Stimulated activated CD4-positive, alpha-beta T cell treated with anti-CD3 and anti-CD28 coated beads, TNF-alpha, amount 100 ng/mL, for 4 hours (primary cell): ENCODE measurements at regions not wholly inside any gene's neighbourhood (a gene's known extent, or its start where the extent isn't known, plus 50 kb on each side); places are given as distances from the start of the nearest gene placed in this dataset.

ENCODE experiments used
- DNase-seq, 3 experiments: peaks; one replicate each; pipeline ENCODE4 v3.0.0-alpha.2; 2020; ENCODE audit warnings: low read depth in 3 of 3

DNA sequence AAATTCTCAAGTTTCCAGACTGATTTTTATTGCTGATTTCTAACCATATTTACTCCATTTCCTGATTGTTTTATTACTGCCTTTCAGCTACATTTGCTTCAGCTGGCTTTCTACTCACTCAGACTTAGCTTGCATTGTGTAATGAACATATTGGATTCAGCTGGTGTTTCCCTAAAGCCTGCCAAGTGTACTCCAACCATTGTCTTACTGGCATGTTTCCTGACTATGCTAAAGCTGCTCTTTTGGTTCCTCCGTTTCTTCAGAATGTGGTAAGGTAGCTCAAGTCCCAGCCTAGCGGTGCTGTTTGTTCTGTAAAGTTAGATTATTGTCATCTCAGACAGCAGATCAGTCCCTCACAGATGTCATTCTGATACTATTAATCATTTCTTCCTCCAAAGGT is 53.1 kb upstream of the GLRA2 start:
- DNase-seq: no peak

DNA sequence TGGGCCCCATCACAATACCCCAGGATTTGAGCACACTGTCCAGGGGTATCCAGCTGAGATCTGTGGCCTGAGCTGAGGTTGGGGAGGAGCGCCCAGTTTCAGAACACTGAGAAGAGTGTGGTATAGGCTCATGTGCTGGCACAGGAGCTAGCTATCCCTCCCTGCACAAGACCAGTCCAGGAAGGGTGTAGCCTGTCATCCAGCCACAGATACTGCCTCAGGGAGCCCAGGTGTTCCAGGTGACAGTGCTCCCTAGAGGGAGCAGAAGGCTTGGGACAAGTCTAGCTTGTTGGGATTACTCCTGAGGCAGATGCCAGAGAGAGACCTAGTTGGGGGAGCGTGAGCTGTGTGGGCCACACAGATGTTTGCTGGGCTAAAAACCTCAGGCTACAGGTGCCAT is 79.6 kb upstream of the GLRA2 start:
- no peak for DNase-seq

- DNase-seq: no peak
Observed at GRCh38 chrX:14448406-14448805, 80.9 kb upstream of the GLRA2 start.

DNA sequence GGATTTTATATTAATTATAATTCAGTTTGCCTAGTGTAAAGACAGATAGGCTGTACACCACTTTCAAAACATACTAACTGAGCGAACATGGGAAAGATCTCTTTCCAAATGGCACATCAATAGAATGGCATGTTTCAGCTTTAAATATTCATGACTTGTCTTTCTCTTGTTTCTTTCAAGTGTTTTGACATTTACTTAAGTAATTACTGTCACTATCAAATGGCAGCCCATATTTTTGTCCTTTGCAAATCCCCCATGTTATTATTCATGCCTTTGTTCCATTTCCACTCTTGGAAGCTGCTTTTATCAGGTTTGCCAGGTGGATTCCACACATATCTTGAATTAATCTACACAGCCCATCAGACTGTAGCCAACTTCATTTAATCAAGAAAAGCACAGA is 89.2 kb upstream of the GLRA2 start:
- DNase-seq: no peak

DNA sequence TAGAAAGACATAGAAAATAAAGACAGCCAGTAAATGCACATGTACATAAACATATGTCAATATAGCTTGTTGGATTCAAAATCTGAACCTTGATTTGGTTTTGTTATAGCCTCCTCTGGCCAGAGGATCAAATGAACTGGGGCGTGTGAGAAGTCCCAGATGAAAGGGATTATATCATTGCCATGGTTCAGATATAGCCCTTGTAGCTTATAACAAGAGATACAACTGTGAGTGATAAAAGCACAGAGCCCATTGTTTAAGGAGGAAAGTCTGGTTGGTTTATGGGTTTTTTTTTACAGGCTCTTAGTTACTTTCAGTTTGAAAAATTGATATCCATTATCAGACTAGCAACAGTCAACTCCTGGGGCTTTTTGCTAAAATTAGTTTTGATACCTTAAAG is 101.7 kb upstream of the GLRA2 start:
- DNase-seq: no peak

- no peak for DNase-seq
Observed at GRCh38 chrX:14420841-14421240, 108.5 kb upstream of the GLRA2 start.

DNA sequence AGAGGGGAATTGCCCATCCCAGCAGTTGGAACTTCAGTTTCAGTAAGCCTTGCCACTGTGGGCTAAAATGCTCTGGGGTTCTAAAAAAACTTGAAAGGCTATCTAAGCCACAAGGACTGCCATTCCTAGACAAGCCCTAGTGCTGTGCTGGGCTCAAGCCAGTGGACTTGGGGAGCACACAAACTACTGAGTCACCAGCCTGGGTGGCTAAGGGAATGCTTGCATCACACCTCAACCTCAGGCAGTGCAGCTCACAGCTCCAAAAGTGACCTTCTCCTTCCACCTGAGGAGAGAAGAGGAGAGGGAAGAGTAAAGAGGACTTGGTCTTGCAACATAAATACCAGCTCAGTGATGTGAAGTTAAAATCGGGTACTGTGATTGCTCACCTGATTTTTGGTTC is 116.7 kb upstream of the GLRA2 start:
- no peak for DNase-seq

DNA sequence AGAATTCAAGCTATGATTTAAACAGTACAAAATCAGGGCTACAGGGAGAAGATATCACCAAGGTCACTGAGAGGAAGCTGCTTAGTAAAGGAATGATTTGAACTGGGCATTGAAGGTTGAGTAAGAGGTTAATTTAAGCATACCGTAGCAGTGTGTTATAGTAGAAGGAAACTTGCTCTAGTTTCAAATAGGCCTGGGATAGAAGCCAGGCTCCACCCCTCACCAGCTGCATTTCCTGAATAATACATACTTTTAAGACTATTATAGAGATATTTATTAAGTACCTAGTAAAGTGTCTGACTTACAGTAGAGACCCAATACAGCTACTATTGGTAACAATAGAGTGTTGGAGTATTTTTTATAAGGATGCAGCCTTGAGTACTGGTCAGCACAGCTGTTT is 118.0 kb upstream of the GLRA2 start:
- DNase-seq: no peak

DNA sequence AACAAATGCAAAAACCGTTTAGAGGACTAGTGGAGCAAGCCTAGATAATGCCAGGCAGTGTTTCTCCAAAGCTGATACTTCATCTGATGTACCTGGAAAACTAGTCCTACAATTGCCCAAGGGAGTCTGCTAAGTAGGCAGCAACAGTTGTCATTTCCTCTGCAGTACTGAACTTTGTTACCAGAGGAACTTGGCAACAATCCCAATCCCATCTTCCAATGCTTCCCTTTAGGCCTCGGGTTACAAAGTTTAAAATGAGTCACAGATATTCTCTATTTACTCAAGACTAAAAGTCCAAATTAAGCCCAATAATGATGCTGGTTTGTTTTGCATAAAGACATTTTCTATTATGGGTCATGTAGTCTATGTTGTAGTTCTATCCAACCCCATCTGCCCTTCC is 120.0 kb upstream of the GLRA2 start:
- no peak for DNase-seq

DNA sequence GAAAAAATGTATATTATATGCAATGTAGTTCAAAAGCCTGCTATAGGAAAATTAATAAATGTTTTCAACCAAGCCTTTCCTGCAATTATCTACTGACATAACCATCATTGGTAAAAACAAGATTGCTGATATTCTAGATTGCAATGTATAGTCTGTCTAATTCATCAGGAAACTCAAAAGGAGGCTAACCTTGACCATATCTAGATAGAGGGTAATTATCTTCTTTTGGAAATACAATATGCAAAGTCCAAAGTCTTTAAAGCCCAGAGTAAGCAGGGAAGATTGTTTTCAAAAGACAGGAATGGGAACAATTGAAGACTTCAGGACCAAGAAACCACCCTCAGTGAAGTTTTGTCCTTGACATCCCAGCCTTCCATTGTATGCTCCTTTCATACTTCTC is 123.1 kb upstream of the GLRA2 start:
- DNase-seq: no peak

DNA sequence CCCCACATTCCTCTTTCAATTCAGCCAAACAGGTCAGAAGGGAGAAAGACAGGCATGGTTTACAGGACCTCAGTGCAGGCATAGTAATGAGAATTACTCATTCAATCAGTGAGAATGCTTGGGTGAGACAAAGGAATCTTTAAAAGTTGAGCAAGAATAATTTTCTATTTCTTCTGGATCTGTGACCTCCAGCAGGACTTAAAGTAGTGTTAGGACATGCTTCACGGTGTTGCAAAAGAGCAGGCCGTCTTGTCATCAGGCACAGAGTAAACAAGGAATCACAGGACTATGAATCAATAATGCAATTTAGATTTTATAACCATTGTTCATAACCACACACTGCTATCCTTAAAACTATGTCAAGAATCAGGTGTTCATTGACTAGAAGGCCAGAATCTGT is 130.6 kb upstream of the GLRA2 start:
- no peak for DNase-seq

- no peak for DNase-seq
Observed at GRCh38 chrX:14389682-14390081, 139.7 kb upstream of the GLRA2 start.

DNA sequence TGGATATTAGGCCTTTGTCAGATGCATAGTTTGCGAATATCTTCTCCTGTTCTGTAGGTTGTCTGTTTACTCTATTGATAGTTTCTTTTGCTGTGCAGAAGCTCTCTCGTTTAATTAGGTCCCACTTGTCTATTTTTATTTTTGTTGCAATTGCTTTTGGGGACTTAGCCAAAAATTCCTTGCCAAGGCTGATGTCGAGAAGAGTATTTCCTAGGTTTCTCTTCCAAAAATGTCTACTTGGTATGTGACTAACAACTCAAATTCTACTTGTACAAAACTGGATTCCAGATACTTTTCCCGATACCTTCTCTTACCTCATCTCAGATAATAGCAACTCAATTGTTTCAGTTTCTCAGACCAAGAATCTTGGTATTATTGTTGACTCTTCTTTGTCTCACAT is 142.4 kb upstream of the GLRA2 start:
- DNase-seq: no peak

GRCh38 chrX:14380044-14380443 is 149.3 kb upstream of the GLRA2 start:
- no peak for DNase-seq

- DNase-seq: no peak
Observed at GRCh38 chrX:14377427-14377826, 151.9 kb upstream of the GLRA2 start.

DNA sequence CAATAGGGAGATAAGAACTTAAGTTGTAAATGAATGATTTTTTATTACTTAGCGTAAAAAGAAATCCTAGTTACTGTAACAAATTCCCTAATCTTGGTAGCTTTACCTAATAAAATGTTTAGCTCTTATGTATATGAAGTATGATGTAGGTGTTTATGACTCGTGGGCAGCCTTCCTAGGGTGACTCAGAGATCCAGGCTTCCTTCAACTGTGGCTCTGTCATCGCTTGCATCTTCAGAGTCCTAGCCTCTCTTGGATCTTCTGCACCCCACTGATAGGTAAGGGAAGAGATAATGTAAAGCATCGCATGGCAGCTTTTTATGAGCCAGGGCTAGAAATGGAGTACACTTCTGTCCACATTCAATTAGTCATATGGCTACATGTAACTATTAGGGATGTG is 165.6 kb upstream of the GLRA2 start:
- DNase-seq: no peak

DNA sequence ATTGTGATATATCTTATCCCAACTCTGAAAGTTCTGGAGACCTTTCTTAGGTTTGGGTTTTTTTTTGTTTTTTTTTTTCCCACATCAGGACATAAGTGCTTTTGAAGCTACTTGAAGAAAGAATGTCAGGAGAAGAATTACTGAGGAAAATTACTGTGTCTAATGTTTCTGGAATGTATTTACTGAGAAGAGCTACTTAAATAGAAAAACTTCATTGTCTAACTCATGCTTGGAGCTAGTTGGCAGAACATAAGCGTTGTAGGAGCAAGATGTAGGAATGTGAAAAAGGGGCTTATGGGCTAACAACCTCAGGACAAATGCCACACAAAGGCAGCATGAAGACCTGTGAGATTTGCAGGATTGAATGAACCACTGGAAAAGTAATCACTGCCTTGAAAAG is 166.6 kb upstream of the GLRA2 start:
- DNase-seq: no peak

DNA sequence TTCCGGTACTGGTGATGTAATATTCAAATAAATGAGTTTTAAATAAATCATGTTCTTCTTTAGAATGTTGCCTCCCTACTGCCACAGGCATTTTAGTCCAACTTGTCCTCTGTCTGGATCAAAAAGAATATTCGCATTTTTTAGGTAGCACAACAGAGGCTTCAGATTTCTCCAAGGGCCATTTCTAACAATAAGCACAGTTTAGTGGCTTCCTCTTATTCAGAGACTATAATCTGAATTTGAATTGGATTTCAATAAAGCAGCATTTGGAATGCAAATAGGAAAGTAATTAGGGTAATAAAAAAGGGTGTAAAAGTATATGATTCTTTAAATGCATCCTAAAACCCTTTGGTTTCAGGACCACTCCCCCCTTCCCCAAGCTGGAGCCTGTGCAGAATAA is 167.9 kb upstream of the GLRA2 start:
- DNase-seq: no peak

DNA sequence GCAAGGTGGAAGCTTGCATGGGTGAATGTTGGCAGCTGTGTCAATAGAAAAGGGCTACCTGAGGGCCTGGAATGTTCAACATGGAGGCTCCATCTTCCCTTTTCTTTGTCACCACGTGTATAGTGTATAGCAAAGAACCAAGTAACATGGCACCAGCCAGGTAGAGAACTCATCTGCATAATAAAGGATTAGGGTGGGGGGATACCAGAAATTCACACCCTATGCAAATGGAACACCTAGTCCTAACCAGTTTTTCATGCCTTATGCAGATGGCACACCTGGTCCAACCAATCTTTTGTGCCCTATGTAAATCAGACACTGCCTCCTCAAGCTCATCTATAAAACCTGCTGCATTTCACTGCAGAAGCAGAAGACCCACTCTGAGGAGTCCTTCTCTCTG is 169.6 kb upstream of the GLRA2 start:
- no peak for DNase-seq

DNA sequence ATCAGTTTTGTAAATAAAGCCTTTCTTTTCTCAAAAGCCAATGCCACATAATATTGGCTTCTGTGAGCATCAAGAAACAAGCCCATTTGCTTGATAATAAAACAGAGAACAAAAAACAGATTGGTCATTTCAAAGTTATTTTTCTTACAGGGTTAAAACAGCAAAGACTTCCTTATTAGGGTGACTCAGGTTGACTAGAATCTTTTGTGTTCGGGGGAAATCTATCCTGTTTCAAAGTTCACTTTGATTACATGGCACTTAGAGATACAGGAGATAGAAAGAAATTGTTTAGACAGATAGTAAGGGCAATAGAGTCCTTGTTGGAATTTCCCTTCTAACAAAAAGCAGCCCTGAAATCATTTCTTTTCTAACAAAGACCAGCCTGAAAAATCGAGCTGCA is 170.0 kb upstream of the GLRA2 start:
- no peak for DNase-seq

DNA sequence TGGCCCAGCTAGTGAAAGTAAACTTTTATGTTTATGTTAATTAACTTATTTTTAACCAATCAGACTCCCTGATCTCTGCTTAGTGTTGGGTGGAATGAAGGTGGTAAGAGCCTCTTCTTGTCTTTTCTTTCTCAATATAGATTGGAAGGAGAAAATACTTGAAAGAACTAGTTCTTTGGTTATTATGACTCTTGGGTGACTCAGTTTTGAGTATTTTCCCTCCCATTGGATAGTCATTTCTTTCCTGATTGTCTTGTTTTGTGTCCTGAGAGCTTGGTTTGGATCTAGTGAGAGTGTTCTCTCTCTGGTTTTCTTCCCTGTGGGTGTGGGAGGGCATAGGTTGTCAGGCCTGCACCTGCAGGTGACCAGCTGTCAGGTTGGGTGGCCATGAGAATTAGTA is 172.0 kb upstream of the GLRA2 start:
- DNase-seq: no peak

DNA sequence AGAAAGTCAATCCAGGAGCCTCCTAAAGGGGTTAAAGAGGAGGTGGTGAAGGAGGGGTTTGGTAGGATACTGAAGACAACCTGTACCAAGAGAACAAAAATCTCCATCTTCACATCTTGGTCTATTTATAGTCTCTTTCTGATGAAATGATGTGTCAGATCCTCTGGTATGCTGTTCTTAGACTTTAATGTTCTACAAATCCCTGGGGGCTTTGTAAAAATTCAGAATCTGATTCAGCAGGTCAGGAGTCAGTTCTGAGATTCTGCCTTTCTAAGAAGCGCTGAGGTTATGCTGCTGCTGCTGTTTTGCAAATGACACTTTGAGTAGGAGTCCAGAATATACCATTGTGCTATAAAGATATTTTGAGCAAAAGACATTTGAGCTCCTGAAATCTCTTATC is 172.9 kb upstream of the GLRA2 start:
- DNase-seq: no peak

DNA sequence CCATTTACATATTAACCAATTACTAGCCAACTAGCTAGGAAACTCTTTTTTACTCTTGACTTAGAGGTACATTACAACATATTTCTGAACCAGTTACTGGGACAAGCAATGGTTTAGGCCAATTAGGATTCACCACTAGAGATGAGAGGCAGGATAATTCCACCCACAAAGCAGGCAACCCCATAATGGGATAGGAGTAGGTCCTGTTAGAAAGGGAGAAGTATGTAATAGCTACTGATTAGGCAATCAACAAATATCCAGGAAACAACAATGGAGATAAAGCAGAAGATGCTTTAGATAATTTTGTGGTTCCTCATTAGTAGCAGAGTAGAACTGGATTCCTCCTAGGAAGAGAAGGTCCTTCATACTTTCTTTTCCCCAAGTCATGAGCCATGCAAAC is 173.8 kb upstream of the GLRA2 start:
- no peak for DNase-seq

DNA sequence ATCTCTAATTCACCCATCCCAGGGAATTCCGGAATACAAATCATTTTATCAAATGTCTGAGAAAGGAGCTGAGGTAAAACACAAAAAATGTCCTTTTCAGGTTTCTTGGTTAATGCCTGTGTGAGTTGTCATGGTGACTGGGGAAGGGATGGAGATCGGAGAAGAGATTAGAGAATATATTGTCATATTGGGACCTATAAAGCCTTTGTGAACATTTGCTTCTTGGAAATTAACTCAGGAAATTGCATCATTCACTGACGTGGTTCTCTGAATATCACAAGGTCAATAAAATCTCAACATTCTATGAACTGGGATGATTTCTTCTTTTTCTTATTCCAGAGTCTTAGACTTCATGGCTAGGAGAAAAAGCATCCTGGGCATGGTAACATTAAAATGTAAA is 174.8 kb upstream of the GLRA2 start:
- no peak for DNase-seq

DNA sequence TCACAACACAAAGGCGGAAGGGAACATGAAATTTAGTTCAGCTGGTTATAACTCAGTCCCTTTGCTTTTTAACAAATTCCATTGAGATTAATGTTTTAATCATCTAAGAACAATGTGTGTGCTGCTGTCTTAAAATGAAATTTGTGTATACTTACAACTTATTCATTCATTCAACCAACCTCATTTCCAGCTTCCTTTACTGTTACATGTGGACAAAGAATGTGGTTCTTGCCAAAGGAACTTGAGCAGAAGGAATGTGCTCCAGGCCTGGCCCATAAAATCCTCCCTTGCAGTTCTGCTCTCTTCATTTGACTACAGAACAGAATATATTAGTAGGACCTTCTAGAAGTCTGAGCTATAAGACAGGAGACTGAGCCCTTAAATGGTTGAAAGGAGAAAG is 176.8 kb upstream of the GLRA2 start:
- DNase-seq: no peak
